GM12878 (cell line): ENCODE measurements at regions not wholly inside any gene's neighbourhood (a gene's known extent, or its start where the extent isn't known, plus 50 kb on each side); places are given as distances from the start of the nearest gene placed in this dataset.

Source experiments
- BACH1 ChIP-seq: fragments of 450-650 bp; IDR thresholded peaks from 2 replicates; pipeline ENCODE4 v1.6.1; 2017; ENCODE audit warnings: mild to moderate bottlenecking, borderline replicate concordance
- CTCF ChIP-seq, 3 experiments: IDR thresholded peaks in 2 of 3; conservative IDR thresholded peaks in 1 of 3; 2 replicates each; pipeline ENCODE4 v1.5.1; 2011; ENCODE audit warnings: low read depth in 3 of 3, low read length in 3 of 3, mild to moderate bottlenecking in 3 of 3, control low read depth in 2 of 3, moderate library complexity in 2 of 3, inconsistent platforms in 1 of 3, mixed read lengths in 1 of 3; ENCODE audit not compliant: control insufficient read depth in 2 of 3, insufficient read depth in 1 of 3; ENCODE audit errors: extremely low read depth in 1 of 3
- HCFC1 ChIP-seq: fragments of 150-350 bp; IDR thresholded peaks from 2 replicates; pipeline ENCODE4 v1.6.1; 2014; ENCODE audit warnings: low read length
- MYC ChIP-seq: IDR thresholded peaks from 2 replicates; pipeline ENCODE4 v1.6.1; 2011; ENCODE audit warnings: mild to moderate bottlenecking, low read length, moderate library complexity, inconsistent platforms; ENCODE audit not compliant: insufficient read depth, insufficient replicate concordance, insufficient read length, severe bottlenecking
- RB1 ChIP-seq: fragments of 450-650 bp; formaldehyde crosslinking; IDR thresholded peaks from 2 replicates; pipeline ENCODE4 v1.6.1; 2017; ENCODE audit warnings: mild to moderate bottlenecking, borderline replicate concordance
- TAF1 ChIP-seq: IDR thresholded peaks from 2 replicates; pipeline ENCODE4 v1.6.1; 2011; ENCODE audit warnings: mild to moderate bottlenecking, low read depth, low read length, borderline replicate concordance
- TCF7 ChIP-seq: IDR thresholded peaks from 2 replicates; pipeline ENCODE4 v1.6.1; 2014; ENCODE audit warnings: antibody characterized with exemption, borderline replicate concordance
- ZNF274 ChIP-seq: IDR thresholded peaks from one replicate; pipeline ENCODE4 v1.8.0; 2011; ENCODE audit not compliant: insufficient read length, insufficient read depth

- TF ChIP-seq ZNF274: no peak
- TF ChIP-seq CTCF (IDR thresholded peaks at IDR 0.05 in 2 of 3, conservative IDR thresholded peaks at IDR 0.05 in 1 of 3; ENCODE audit: control insufficient read depth in 2 of 3, extremely low read depth in 1 of 3, insufficient read depth in 1 of 3, low read depth in 3 of 3, low read length in 3 of 3): no peak
- TF ChIP-seq RB1: no peak
- TF ChIP-seq BACH1: no peak
- TF ChIP-seq TAF1: no peak
- TF ChIP-seq TCF7: no peak
- TF ChIP-seq HCFC1: no peak
- TF ChIP-seq MYC: no peak
These were observed 73.1 kb downstream of the UBIAD1 start for GRCh38 chr1:11345971-11346715.
